Astrocyte (in vitro differentiated cells and primary cell): ENCODE measurements at regions not wholly inside any gene's neighbourhood (a gene's known extent, or its start where the extent isn't known, plus 50 kb on each side); places are given as distances from the start of the nearest gene placed in this dataset.

Experiments used
- DNase-seq: peaks from one replicate; pipeline ENCODE4 v3.0.0-alpha.2; 2010; ENCODE audit warnings: low read depth
- FAIRE-seq: peaks from 2 replicates; lab custom pipeline; 2011; peaks lifted over from hg19 to GRCh38; lab: Jason Lieb, UNC
- H2AFZ ChIP-seq: 2 replicates; pipeline ENCODE4 v1.6.0; 2012; ENCODE audit warnings: low read depth, low read length, inconsistent platforms
- H3K27ac ChIP-seq: 2 replicates; pipeline ENCODE4 v1.5.1; 2011; ENCODE audit warnings: low read depth, low read length, inconsistent platforms
- H3K27me3 ChIP-seq: 2 replicates; pipeline ENCODE4 v1.6.0; 2011; ENCODE audit warnings: low read length, inconsistent platforms; ENCODE audit not compliant: insufficient read depth
- H3K36me3 ChIP-seq: 2 replicates; pipeline ENCODE4 v1.5.1; 2011; ENCODE audit warnings: low read length, inconsistent platforms; ENCODE audit not compliant: insufficient read depth
- H3K4me1 ChIP-seq: 2 replicates; pipeline ENCODE4 v1.5.1; 2011; ENCODE audit warnings: low read length, inconsistent platforms; ENCODE audit not compliant: insufficient read depth
- H3K4me2 ChIP-seq: 2 replicates; pipeline ENCODE4 v1.6.0; 2012; ENCODE audit warnings: low read length, inconsistent platforms
- H3K4me3 ChIP-seq: 2 replicates; pipeline ENCODE4 v1.5.1; 2011; ENCODE audit warnings: low read depth, mild to moderate bottlenecking, low read length, inconsistent platforms; ENCODE audit not compliant: insufficient read depth
- H3K79me2 ChIP-seq: 2 replicates; pipeline ENCODE4 v1.6.0; 2012; ENCODE audit warnings: mild to moderate bottlenecking, low read length, inconsistent platforms; ENCODE audit not compliant: insufficient read depth
- H3K9ac ChIP-seq: 2 replicates; pipeline ENCODE4 v1.6.0; 2012; ENCODE audit warnings: mild to moderate bottlenecking, low read length, inconsistent platforms
- H3K9me3 ChIP-seq: 2 replicates; pipeline ENCODE4 v1.5.1; 2012; ENCODE audit warnings: low read depth, mild to moderate bottlenecking, low read length, inconsistent platforms; ENCODE audit not compliant: insufficient read depth
- H4K20me1 ChIP-seq: 2 replicates; pipeline ENCODE4 v1.6.0; 2012; ENCODE audit warnings: low read length, inconsistent platforms; ENCODE audit not compliant: insufficient read depth
- H3K27ac Mint-ChIP-seq: one replicate; pipeline ENCODE4 v1.8.0; 2021; ENCODE audit warnings: mild to moderate bottlenecking, mixed read lengths; ENCODE audit not compliant: unreplicated experiment
- H3K27me3 Mint-ChIP-seq: one replicate; pipeline ENCODE4 v1.8.0; 2021; ENCODE audit warnings: low read depth, mixed read lengths; ENCODE audit not compliant: unreplicated experiment
- H3K36me3 Mint-ChIP-seq: one replicate; pipeline ENCODE4 v1.8.0; 2021; ENCODE audit warnings: low read depth, mixed read lengths; ENCODE audit not compliant: unreplicated experiment
- H3K4me1 Mint-ChIP-seq: one replicate; pipeline ENCODE4 v1.8.0; 2021; ENCODE audit warnings: low read depth, mixed read lengths; ENCODE audit not compliant: unreplicated experiment
- H3K4me3 Mint-ChIP-seq: one replicate; pipeline ENCODE4 v1.8.0; 2021; ENCODE audit warnings: mild to moderate bottlenecking, moderate library complexity, mixed read lengths; ENCODE audit not compliant: unreplicated experiment
- H3K9me3 Mint-ChIP-seq: one replicate; pipeline ENCODE4 v1.8.0; 2021; ENCODE audit warnings: mild to moderate bottlenecking, mixed read lengths; ENCODE audit not compliant: unreplicated experiment
- CTCF ChIP-seq: IDR thresholded peaks from 2 replicates; pipeline ENCODE4 v1.5.1; 2011; ENCODE audit warnings: low read depth, mild to moderate bottlenecking, inconsistent platforms, low read length, moderate library complexity; ENCODE audit not compliant: insufficient read depth
- EZH2 ChIP-seq: IDR thresholded peaks from 2 replicates; pipeline ENCODE4 v1.6.1; 2012; ENCODE audit warnings: mild to moderate bottlenecking, low read length, inconsistent platforms; ENCODE audit not compliant: insufficient read depth

GRCh38 chr20:22752324-22752723 lies 168.0 kb upstream of the FOXA2 start:
- H2AFZ ChIP-seq = no peak overlapping the region

GRCh38 chr20:22757424-22758183 lies 173.2 kb upstream of the FOXA2 start:
- no peak for TF ChIP-seq EZH2
- TF ChIP-seq CTCF = no peak
- H3K36me3 ChIP-seq = no peaks in the 10 kb centered on the region
- Mint-ChIP-seq H3K36me3 (no peaks in the 10 kb centered on the region), H3K27me3 (peaks cover 6% of the 10 kb centered on the region), H3K9me3 (no peaks in the 10 kb centered on the region), H3K4me3 (no peak overlapping the region), H3K27ac (peak overlapping the region; percentile 62), H3K4me1 (peaks cover 40% of the 10 kb centered on the region)
- H3K4me3 ChIP-seq = no peak overlapping the region
- no peak overlapping the region for H3K9ac ChIP-seq
- no peak for FAIRE-seq
- no peak for DNase-seq
- H3K4me2 ChIP-seq = peak overlapping the region; percentile 30
- H3K27me3 ChIP-seq = no peaks in the 10 kb centered on the region
- no peak overlapping the region for H3K27ac ChIP-seq
- no peaks in the 10 kb centered on the region for H3K9me3 ChIP-seq
- H2AFZ ChIP-seq = no peak overlapping the region
- no peaks in the 10 kb centered on the region for H3K4me1 ChIP-seq
- no peaks in the 10 kb centered on the region for H4K20me1 ChIP-seq
- H3K79me2 ChIP-seq = no peaks in the 10 kb centered on the region

More at GRCh38 chr20:22752324-22752723, 168.0 kb upstream of the FOXA2 start:
- H3K27ac Mint-ChIP-seq = no peak overlapping the region
- no peak for FAIRE-seq
- no peak overlapping the region for H3K4me2 ChIP-seq
- H3K4me1 Mint-ChIP-seq = peaks cover 8% of the 10 kb centered on the region
- TF ChIP-seq CTCF (no peak), EZH2 (no peak)
- H3K27me3 Mint-ChIP-seq = peaks cover 11% of the 10 kb centered on the region
- no peak overlapping the region for H3K9ac ChIP-seq
- H3K36me3 ChIP-seq = no peaks in the 10 kb centered on the region
- H3K9me3 Mint-ChIP-seq = peaks cover 2% of the 10 kb centered on the region
- no peaks in the 10 kb centered on the region for H4K20me1 ChIP-seq
- no peak for DNase-seq
- no peaks in the 10 kb centered on the region for H3K27me3 ChIP-seq
- H3K4me3 Mint-ChIP-seq = no peak overlapping the region
- H3K36me3 Mint-ChIP-seq = no peaks in the 10 kb centered on the region
- no peak overlapping the region for H3K27ac ChIP-seq
- no peaks in the 10 kb centered on the region for H3K4me1 ChIP-seq
- H3K9me3 ChIP-seq = no peaks in the 10 kb centered on the region
- no peak overlapping the region for H3K4me3 ChIP-seq
- no peaks in the 10 kb centered on the region for H3K79me2 ChIP-seq

- no peak overlapping the region for H3K27ac ChIP-seq
- no peak for FAIRE-seq
- no peak overlapping the region for H3K4me3 ChIP-seq
- H3K36me3 ChIP-seq = no peaks in the 10 kb centered on the region
- DNase-seq = no peak
- H3K4me1 ChIP-seq = peaks cover 5% of the 10 kb centered on the region
- no peak overlapping the region for H2AFZ ChIP-seq
- H3K4me2 ChIP-seq = no peak overlapping the region
- Mint-ChIP-seq H3K4me3 (no peak overlapping the region), H3K4me1 (peaks cover 52% of the 10 kb centered on the region), H3K27ac (peak overlapping the region; percentile 34), H3K9me3 (no peaks in the 10 kb centered on the region), H3K36me3 (no peaks in the 10 kb centered on the region), H3K27me3 (peaks cover 4% of the 10 kb centered on the region)
- no peaks in the 10 kb centered on the region for H3K9me3 ChIP-seq
- TF ChIP-seq CTCF = no peak
- TF ChIP-seq EZH2 = no peak
- H4K20me1 ChIP-seq = no peaks in the 10 kb centered on the region
- no peaks in the 10 kb centered on the region for H3K27me3 ChIP-seq
- H3K79me2 ChIP-seq = no peaks in the 10 kb centered on the region
- H3K9ac ChIP-seq = no peak overlapping the region
Observed at GRCh38 chr20:22758815-22759214, 174.4 kb upstream of the FOXA2 start.
